Spinal cord (tissue), 9 donors: ENCODE measurements at regions not wholly inside any gene's neighbourhood (a gene's known extent, or its start where the extent isn't known, plus 50 kb on each side); places are given as distances from the start of the nearest gene placed in this dataset.

Experiments
- DNase-seq, 6 donors: peaks; one replicate each; pipeline versions ENCODE4 v3.0.0 to v3.0.0-alpha.2; 2013 to 2015; ENCODE audit warnings: low spot score in 6 of 6, low read depth in 4 of 6
- H3K27ac ChIP-seq: one replicate; pipeline ENCODE4 v1.5.1; 2013; ENCODE audit warnings: low read depth, low read length, control low read depth
- H3K27me3 ChIP-seq: one replicate; pipeline ENCODE4 v1.6.1; 2013; ENCODE audit warnings: low read length; ENCODE audit not compliant: control insufficient read depth, insufficient read depth
- H3K36me3 ChIP-seq: one replicate; pipeline ENCODE4 v1.6.1; 2013; ENCODE audit warnings: low read length; ENCODE audit not compliant: control insufficient read depth, insufficient read depth
- H3K4me1 ChIP-seq: one replicate; pipeline ENCODE4 v1.6.1; 2013; ENCODE audit warnings: low read length; ENCODE audit not compliant: control insufficient read depth, insufficient read depth
- H3K4me3 ChIP-seq: one replicate; pipeline ENCODE4 v1.5.1; 2013; ENCODE audit warnings: low read depth, low read length, control low read depth
- H3K9me3 ChIP-seq: one replicate; pipeline ENCODE4 v1.6.1; 2013; ENCODE audit warnings: low read length; ENCODE audit not compliant: control insufficient read depth, insufficient read depth
- WGBS: methylation state at CpG from one replicate; pipeline ENCODE4 v1.1.5; 2013; ENCODE audit warnings: missing lambda C conversion rate; ENCODE audit not compliant: insufficient coverage; 5-methylcytosine and 5-hydroxymethylcytosine counted together
- donor health status: healthy.

DNA sequence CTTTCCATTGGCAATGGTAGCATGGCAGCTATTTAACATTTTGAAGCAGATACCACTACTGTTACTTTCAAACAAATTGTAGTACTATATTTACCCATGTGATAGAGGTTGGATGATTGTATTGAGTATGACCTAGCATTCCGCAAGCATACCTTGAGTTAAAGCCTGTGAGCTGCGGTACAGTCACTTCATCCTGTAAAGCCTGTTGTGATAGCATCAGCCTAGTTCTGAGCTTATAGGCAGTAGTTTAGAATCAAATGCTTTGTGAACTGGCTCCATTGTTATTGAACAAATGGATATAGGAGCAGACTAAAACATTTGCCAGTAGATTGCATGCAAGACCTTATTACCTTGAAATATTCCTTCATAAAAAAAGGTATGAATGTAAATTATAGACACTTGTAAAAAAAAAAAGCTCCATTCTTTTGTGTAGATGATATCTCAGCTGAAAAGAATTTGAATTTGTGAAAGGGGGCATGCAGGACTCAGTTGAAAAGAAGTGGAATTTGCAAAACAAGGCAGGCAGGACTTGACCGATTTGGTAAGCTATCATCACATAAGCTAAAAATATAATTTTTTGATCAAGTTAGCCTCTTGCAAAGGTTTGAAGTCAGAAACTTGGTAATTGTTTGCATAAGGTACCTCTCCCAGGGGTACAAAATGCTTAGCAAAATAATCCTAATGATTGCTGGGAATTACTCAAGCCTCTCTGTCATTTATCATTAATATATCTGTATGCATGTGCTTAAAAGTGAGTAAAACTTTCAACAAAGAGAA lies 138.5 kb upstream of the ITGA4 start:
- Histone ChIP-seq H3K36me3 (no peaks in the 10 kb centered on the region), H3K4me3 (no peak overlapping the region), H3K27me3 (no peaks in the 10 kb centered on the region), H3K9me3 (no peaks in the 10 kb centered on the region), H3K4me1 (no peaks in the 10 kb centered on the region), H3K27ac (no peak overlapping the region)
- no CpG with 5 or more reads among the region's 3 CpGs for WGBS
- no peak for DNase-seq

- Histone ChIP-seq H3K36me3 (no peaks in the 10 kb centered on the region), H3K4me1 (no peaks in the 10 kb centered on the region), H3K27me3 (no peaks in the 10 kb centered on the region), H3K4me3 (no peak overlapping the region), H3K9me3 (no peaks in the 10 kb centered on the region), H3K27ac (no peak overlapping the region)
- no peak for DNase-seq
Observed at GRCh38 chr2:181319286-181319685, 137.9 kb upstream of the ITGA4 start.

GRCh38 chr2:181320638-181321037 lies 136.5 kb upstream of the ITGA4 start:
- DNase-seq = no peak
- Histone ChIP-seq H3K9me3 (no peaks in the 10 kb centered on the region), H3K4me3 (no peak overlapping the region), H3K27ac (no peak overlapping the region), H3K27me3 (no peaks in the 10 kb centered on the region), H3K4me1 (no peaks in the 10 kb centered on the region), H3K36me3 (no peaks in the 10 kb centered on the region)
- no CpG with 5 or more reads among the region's 2 CpGs for WGBS

DNA sequence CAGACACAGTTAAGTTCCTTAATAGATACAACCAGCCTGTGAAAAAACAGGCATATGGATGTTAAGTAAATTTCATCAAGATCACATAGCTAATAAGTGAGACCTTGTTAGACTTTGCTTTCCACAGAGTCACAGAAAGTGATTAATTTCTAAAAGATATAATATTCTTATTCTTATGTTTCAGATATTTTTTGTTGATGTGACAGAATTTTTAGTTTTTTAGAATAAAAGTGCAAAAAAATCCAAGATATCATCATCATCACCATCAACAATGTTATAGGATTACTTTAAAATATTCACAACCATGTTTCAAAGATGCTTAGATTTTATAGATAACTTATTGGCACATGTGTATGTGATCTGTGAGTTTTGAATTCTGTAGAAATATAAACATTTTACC lies 132.3 kb upstream of the ITGA4 start:
- Histone ChIP-seq H3K27me3 (no peaks in the 10 kb centered on the region), H3K4me3 (no peak overlapping the region), H3K27ac (no peak overlapping the region), H3K4me1 (no peaks in the 10 kb centered on the region), H3K36me3 (no peaks in the 10 kb centered on the region), H3K9me3 (no peaks in the 10 kb centered on the region)
- DNase-seq = no peak

GRCh38 chr2:181326661-181327060 lies 130.5 kb upstream of the ITGA4 start:
- Histone ChIP-seq H3K27me3 (no peaks in the 10 kb centered on the region), H3K27ac (no peak overlapping the region), H3K9me3 (no peaks in the 10 kb centered on the region), H3K4me1 (no peaks in the 10 kb centered on the region), H3K36me3 (no peaks in the 10 kb centered on the region), H3K4me3 (no peak overlapping the region)
- no CpG with 5 or more reads among the region's 2 CpGs for WGBS
- peak in 4 of 6 donors; percentile 10 to 92 (median 37) for DNase-seq

DNA sequence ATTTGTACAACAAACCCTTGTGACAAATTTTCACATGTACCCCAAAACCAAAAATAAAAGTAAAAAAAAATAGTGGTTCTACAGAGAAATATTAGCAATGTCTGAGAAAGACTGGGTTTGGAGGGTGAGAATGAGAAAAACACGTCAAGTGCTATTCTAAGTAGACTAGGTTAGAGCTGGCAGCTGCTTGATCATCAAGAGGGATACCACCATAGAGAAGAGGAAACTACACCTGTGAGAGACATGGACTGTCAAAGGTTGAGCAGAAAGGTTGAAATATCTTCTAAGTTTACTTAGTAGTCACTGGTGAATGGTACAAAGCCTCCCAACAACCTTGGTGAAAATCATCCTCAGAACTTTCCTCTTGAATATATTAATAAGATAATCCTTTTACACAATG lies 126.9 kb upstream of the ITGA4 start:
- Histone ChIP-seq H3K27ac (no peak overlapping the region), H3K9me3 (no peaks in the 10 kb centered on the region), H3K27me3 (no peaks in the 10 kb centered on the region), H3K4me3 (no peak overlapping the region), H3K4me1 (no peaks in the 10 kb centered on the region), H3K36me3 (no peaks in the 10 kb centered on the region)
- WGBS = 92% methylated on average over 1 of the region's 1 CpG
- no peak for DNase-seq

GRCh38 chr2:181332044-181332605 lies 125.1 kb upstream of the ITGA4 start:
- DNase-seq = peak in 1 of 6 donors; percentile 19
- H3K27me3 ChIP-seq = no peaks in the 10 kb centered on the region
- no peaks in the 10 kb centered on the region for H3K4me1 ChIP-seq
- no peak overlapping the region for H3K4me3 ChIP-seq
- H3K36me3 ChIP-seq = no peaks in the 10 kb centered on the region
- H3K9me3 ChIP-seq = no peaks in the 10 kb centered on the region
- no peak overlapping the region for H3K27ac ChIP-seq
- WGBS = no CpG with 5 or more reads among the region's 3 CpGs

GRCh38 chr2:181334158-181334826 lies 122.9 kb upstream of the ITGA4 start:
- WGBS = no CpG with 5 or more reads among the region's 4 CpGs

GRCh38 chr2:181340891-181341290 lies 116.3 kb upstream of the ITGA4 start:
- Histone ChIP-seq H3K4me1 (no peaks in the 10 kb centered on the region), H3K36me3 (no peaks in the 10 kb centered on the region), H3K9me3 (no peaks in the 10 kb centered on the region), H3K4me3 (no peak overlapping the region), H3K27ac (no peak overlapping the region), H3K27me3 (no peaks in the 10 kb centered on the region)
- no CpG with 5 or more reads among the region's 1 CpG for WGBS
- no peak for DNase-seq

More at GRCh38 chr2:181334158-181334826, 122.9 kb upstream of the ITGA4 start:
- no peaks in the 10 kb centered on the region for H3K9me3 ChIP-seq
- DNase-seq = no peak
- H3K4me1 ChIP-seq = no peaks in the 10 kb centered on the region
- H3K36me3 ChIP-seq = no peaks in the 10 kb centered on the region
- H3K27ac ChIP-seq = no peak overlapping the region
- no peak overlapping the region for H3K4me3 ChIP-seq
- H3K27me3 ChIP-seq = no peaks in the 10 kb centered on the region
